SK-N-SH (cell line): ENCODE measurements at regions not wholly inside any gene's neighbourhood (a gene's known extent, or its start where the extent isn't known, plus 50 kb on each side); places are given as distances from the start of the nearest gene placed in this dataset.

Experiments used
- CTCF ChIA-PET: fragments of 300-600, 350-600 bp; formaldehyde crosslinking; extraction: SDS; loops from one replicate; lab custom pipeline; 2021; lab: Yijun Ruan, JAX
- POLR2A ChIA-PET: fragments of 350-600 bp; sonication (Branson Sonifier 250); formaldehyde crosslinking; extraction: SDS; loops from one replicate; lab custom pipeline; 2020; ENCODE audit warnings: antibody characterized with exemption, inconsistent platforms; lab: Yijun Ruan, JAX
- DNase-seq: peaks from one replicate; pipeline ENCODE4 v3.0.0; 2012
- H2AFZ ChIP-seq: fragments of 200-600 bp; sonication (generic); 2 replicates; pipeline ENCODE4 v1.8.1; 2016; ENCODE audit warnings: antibody characterized with exemption, mild to moderate bottlenecking, low read depth
- H3F3A ChIP-seq: fragments of 200-600 bp; sonication (generic); replicated peaks from 2 replicates; pipeline ENCODE3; 2016; ENCODE audit warnings: antibody characterized with exemption, mild to moderate bottlenecking; ENCODE audit not compliant: insufficient read depth
- H3K27ac ChIP-seq, 2 experiments: fragments of 200-500 bp in 1 of 2; fragments of 200-600 bp in 1 of 2; sonication (Bioruptor generic) in 1 of 2; sonication (generic), shearing (Covaris generic) in 1 of 2; 2 replicates each; pipeline versions ENCODE4 v1.5.1 to v1.6.1; 2014 to 2016; ENCODE audit warnings: low read depth in 2 of 2, inconsistent platforms in 1 of 2, low read length in 1 of 2, mild to moderate bottlenecking in 1 of 2, mixed read lengths in 1 of 2
- H3K27me3 ChIP-seq: fragments of 200-600 bp; sonication (generic), shearing (Covaris generic); 2 replicates; pipeline ENCODE4 v1.6.1; 2016; ENCODE audit warnings: mixed run types; ENCODE audit not compliant: insufficient read depth
- H3K36me3 ChIP-seq, 2 experiments: fragments of 200-500 bp in 1 of 2; fragments of 200-600 bp in 1 of 2; sonication (Bioruptor generic) in 1 of 2; sonication (generic) in 1 of 2; replicated peaks in 1 of 2; 2 replicates each; pipeline versions ENCODE3 to v1.5.1; 2014 to 2016; ENCODE audit warnings: low read length in 1 of 2, mild to moderate bottlenecking in 1 of 2; ENCODE audit not compliant: insufficient read depth in 2 of 2, control insufficient read depth in 1 of 2
- H3K4me1 ChIP-seq, 2 experiments: fragments of 200-500 bp in 1 of 2; fragments of 200-600 bp in 1 of 2; sonication (Bioruptor generic) in 1 of 2; sonication (generic), shearing (Covaris generic) in 1 of 2; 2 replicates each; pipeline versions ENCODE4 v1.5.1 to v1.6.1; 2014 to 2016; ENCODE audit warnings: low read depth in 1 of 2, low read length in 1 of 2, mixed run types in 1 of 2; ENCODE audit not compliant: insufficient read depth in 2 of 2, control insufficient read depth in 1 of 2
- H3K4me2 ChIP-seq: fragments of 200-600 bp; sonication (generic), shearing (Covaris generic); 2 replicates; pipeline ENCODE4 v1.6.1; 2017; ENCODE audit warnings: mixed run types
- H3K4me3 ChIP-seq, 2 experiments: fragments of 200-500 bp in 1 of 2; fragments of 200-600 bp in 1 of 2; sonication (Bioruptor generic) in 1 of 2; sonication (generic), shearing (Covaris generic) in 1 of 2; 2 replicates each; pipeline versions ENCODE4 v1.5.1 to v1.8.1; 2014 to 2016; ENCODE audit warnings: low read depth in 2 of 2, inconsistent platforms in 1 of 2, low read length in 1 of 2, mild to moderate bottlenecking in 1 of 2, mixed read lengths in 1 of 2, moderate library complexity in 1 of 2
- H3K79me2 ChIP-seq: fragments of 200-600 bp; sonication (generic); 2 replicates; pipeline ENCODE4 v1.8.1; 2017; ENCODE audit warnings: mild to moderate bottlenecking; ENCODE audit not compliant: insufficient read depth
- H3K9ac ChIP-seq: fragments of 200-600 bp; sonication (generic); 2 replicates; pipeline ENCODE4 v1.6.1; 2017; ENCODE audit warnings: mixed run types
- H3K9me2 ChIP-seq: fragments of 200-600 bp; sonication (generic); 2 replicates; pipeline ENCODE4 v1.6.1; 2017; ENCODE audit warnings: mixed run types
- H3K9me3 ChIP-seq: fragments of 200-600 bp; sonication (generic); 2 replicates; pipeline ENCODE4 v1.6.1; 2017; ENCODE audit warnings: mixed run types, mild to moderate bottlenecking, moderate library complexity
- H4K20me1 ChIP-seq: fragments of 200-600 bp; sonication (generic); 2 replicates; pipeline ENCODE4 v1.6.1; 2017; ENCODE audit warnings: mild to moderate bottlenecking, mixed run types; ENCODE audit not compliant: insufficient read depth
- CTCF ChIP-seq: fragments of 200-600 bp; sonication (generic); IDR thresholded peaks from 2 replicates; pipeline ENCODE4 v1.6.1; 2017; ENCODE audit warnings: antibody characterized with exemption, mild to moderate bottlenecking, moderate library complexity
- EZH2phosphoT487 ChIP-seq: fragments of 200-600 bp; sonication (generic); IDR thresholded peaks from 2 replicates; pipeline ENCODE4 v1.6.1; 2017; ENCODE audit warnings: low read depth, mixed run types, mild to moderate bottlenecking, antibody characterized with exemption, moderate library complexity, borderline replicate concordance
- FOXJ3 ChIP-seq: sonication (generic); formaldehyde crosslinking; IDR thresholded peaks from 2 replicates; pipeline ENCODE4 v1.5.1; 2020; ENCODE audit warnings: mild to moderate bottlenecking, missing genetic modification reagents
- GABPA ChIP-seq: IDR thresholded peaks from 2 replicates; pipeline ENCODE4 v1.4.0; 2012; ENCODE audit warnings: low read depth, mild to moderate bottlenecking
- IRF3 ChIP-seq: fragments of 150-350 bp; IDR thresholded peaks from 2 replicates; pipeline ENCODE4 v1.6.1; 2016; ENCODE audit warnings: mild to moderate bottlenecking, low read depth, low read length
- JUND ChIP-seq: IDR thresholded peaks from 2 replicates; pipeline ENCODE4 v1.4.0; 2012
- MEF2A ChIP-seq: IDR thresholded peaks from 2 replicates; pipeline ENCODE4 v1.4.0; 2012; ENCODE audit warnings: low read depth, borderline replicate concordance
- MXI1 ChIP-seq: IDR thresholded peaks from 2 replicates; pipeline ENCODE4 v1.6.1; 2012; ENCODE audit warnings: mild to moderate bottlenecking, low read depth, low read length, improper control_type of control experiment
- NFIC ChIP-seq: IDR thresholded peaks from 2 replicates; pipeline ENCODE4 v1.4.0; 2012; ENCODE audit warnings: borderline replicate concordance
- POLR2AphosphoS5 ChIP-seq: IDR thresholded peaks from 2 replicates; pipeline ENCODE4 v1.6.1; 2012; ENCODE audit warnings: low read depth, low read length
- RAD21 ChIP-seq: IDR thresholded peaks from 2 replicates; pipeline ENCODE4 v1.6.1; 2012; ENCODE audit warnings: mild to moderate bottlenecking, low read length
- RCOR1 ChIP-seq: fragments of 150-350 bp; IDR thresholded peaks from 2 replicates; pipeline ENCODE4 v1.6.1; 2017; ENCODE audit warnings: antibody characterized with exemption, low read length
- RXRA ChIP-seq: IDR thresholded peaks from 2 replicates; pipeline ENCODE4 v1.4.0; 2012; ENCODE audit warnings: low read depth, mild to moderate bottlenecking, borderline replicate concordance
- WGBS: methylation state at CpG from one replicate; pipeline ENCODE4 v1.1.6; 2017; ENCODE audit warnings: low lambda C conversion rate; 5-methylcytosine and 5-hydroxymethylcytosine counted together

- no peak for TF ChIP-seq CTCF
- TF ChIP-seq, all 33 proteins: peak for 0
Observed at GRCh38 chr16:26952411-26952810, 114.3 kb upstream of the C16orf82 start (continued).

GRCh38 chr16:26957283-26957859 lies 109.4 kb upstream of the C16orf82 start:
- no peak for TF ChIP-seq GABPA
- no peak for TF ChIP-seq NFIC
- TF ChIP-seq RXRA, result no peak
- no peak for TF ChIP-seq RAD21
- TF ChIP-seq MXI1, result no peak
- TF ChIP-seq IRF3, result no peak
- no peak for TF ChIP-seq EZH2phosphoT487
- no peak for TF ChIP-seq MEF2A
- no peak for TF ChIP-seq CTCF
- no peak for TF ChIP-seq POLR2AphosphoS5
- no peak for TF ChIP-seq RCOR1
- no peak for TF ChIP-seq FOXJ3
- no peak for TF ChIP-seq JUND
- WGBS, result 1% methylated on average over 2 of the region's 2 CpGs
- no peaks in the 10 kb centered on the region for H3K36me3 ChIP-seq
- no peak overlapping the region for H2AFZ ChIP-seq
- no peak overlapping the region for H3K4me2 ChIP-seq
- POLR2A ChIA-PET, result no interaction called here
- no peak for DNase-seq
- no peak overlapping the region for H3K27ac ChIP-seq
- no peak overlapping the region for H3K4me3 ChIP-seq
- no peaks in the 10 kb centered on the region for H3K79me2 ChIP-seq
- no peak overlapping the region for H3K9ac ChIP-seq
- CTCF ChIA-PET, result no interaction called here
- no peaks in the 10 kb centered on the region for H3F3A ChIP-seq
- H3K27me3 ChIP-seq, result no peaks in the 10 kb centered on the region
- no peaks in the 10 kb centered on the region for H3K9me2 ChIP-seq
- no peaks in the 10 kb centered on the region for H4K20me1 ChIP-seq
- no peaks in the 10 kb centered on the region for H3K4me1 ChIP-seq
- H3K9me3 ChIP-seq, result no peaks in the 10 kb centered on the region
